GM21737 (cell line): ENCODE measurements at regions not wholly inside any gene's neighbourhood (a gene's known extent, or its start where the extent isn't known, plus 50 kb on each side); places are given as distances from the start of the nearest gene placed in this dataset.
"Not testable (repeated sequence)": the region's sequence is repeated elsewhere in the genome, so short reads cannot be mapped to it uniquely, and the experiment has no call there.

ENCODE experiments used
- ATAC-seq: cut with Tn5 transposase; IDR thresholded peaks from one replicate; pipeline ENCODE4 v1.9.1; 2021; ENCODE audit warnings: mild to moderate bottlenecking, moderate library complexity; ENCODE audit not compliant: unreplicated experiment

GRCh38 chr15:20348291-20348899 is 193.2 kb downstream of the GOLGA6L6 start:
- no peak for ATAC-seq

GRCh38 chr15:20346082-20346805 is 195.4 kb downstream of the GOLGA6L6 start:
- ATAC-seq = no peak

GRCh38 chr15:20345401-20345958 is 196.1 kb downstream of the GOLGA6L6 start:
- no peak for ATAC-seq

- no peak for ATAC-seq
These were observed 196.8 kb downstream of the GOLGA6L6 start for GRCh38 chr15:20344601-20345400.

GRCh38 chr15:20343395-20344211 is 198.0 kb downstream of the GOLGA6L6 start:
- not testable (repeated sequence) for ATAC-seq

- not testable (repeated sequence) for ATAC-seq
These were observed 198.8 kb downstream of the GOLGA6L6 start for GRCh38 chr15:20342601-20343394.

GRCh38 chr15:20341901-20342600 is 199.5 kb downstream of the GOLGA6L6 start:
- ATAC-seq = no peak

- no peak for ATAC-seq
These were observed 200.5 kb downstream of the GOLGA6L6 start for GRCh38 chr15:20340931-20341661.

GRCh38 chr15:20340331-20340811 is 201.2 kb downstream of the GOLGA6L6 start:
- ATAC-seq = no peak

- ATAC-seq = not testable (repeated sequence)
These were observed 202.4 kb downstream of the GOLGA6L6 start for GRCh38 chr15:20339086-20339791.

GRCh38 chr15:20338671-20339070 is 202.9 kb downstream of the GOLGA6L6 start:
- ATAC-seq = not testable (repeated sequence)

- not testable (repeated sequence) for ATAC-seq
These were observed 204.4 kb downstream of the GOLGA6L6 start for GRCh38 chr15:20337238-20337637.

GRCh38 chr15:20334451-20334850 is 207.1 kb downstream of the GOLGA6L6 start:
- not testable (repeated sequence) for ATAC-seq

- ATAC-seq = not testable (repeated sequence)
These were observed 215.8 kb downstream of the GOLGA6L6 start for GRCh38 chr15:20325751-20326150.

- ATAC-seq = not testable (repeated sequence)
These were observed 224.5 kb downstream of the GOLGA6L6 start for GRCh38 chr15:20317132-20317531.

- not testable (repeated sequence) for ATAC-seq
These were observed 230.5 kb downstream of the GOLGA6L6 start for GRCh38 chr15:20311014-20311680.

- ATAC-seq = no peak
These were observed 231.0 kb downstream of the GOLGA6L6 start for GRCh38 chr15:20310603-20311002.
